ENCODE measurements at regions not wholly inside any gene's neighbourhood (a gene's known extent, or its start where the extent isn't known, plus 50 kb on each side); places are given as distances from the start of the nearest gene placed in this dataset.

- H4K20me1 ChIP-seq, result no peaks in the 10 kb centered on the region
- no peak for TF ChIP-seq Cebpa-rat (IDR thresholded peaks at IDR 0.05)
- H3K4me3 ChIP-seq, result no peak overlapping the region
- H3K36me3 ChIP-seq, result no peaks in the 10 kb centered on the region
- H3K4me1 ChIP-seq, result no peaks in the 10 kb centered on the region
- no peak overlapping the region for H3K27ac ChIP-seq
- H3K27me3 ChIP-seq, result no peaks in the 10 kb centered on the region
- H3K4me2 ChIP-seq, result no peak overlapping the region
- no peak overlapping the region for H3K9ac ChIP-seq
- no peaks in the 10 kb centered on the region for H3K9me3 ChIP-seq
Measured at GRCh38 chr1:38570657-38570975, 289.0 kb downstream of the RRAGC start.

GRCh38 chr1:38569932-38570656 is 289.5 kb downstream of the RRAGC start:
- no peak for TF ChIP-seq Cebpa-rat (IDR thresholded peaks at IDR 0.05)
- H3K9ac ChIP-seq, result no peak overlapping the region
- H3K9me3 ChIP-seq, result no peaks in the 10 kb centered on the region
- H4K20me1 ChIP-seq, result no peaks in the 10 kb centered on the region
- no peak overlapping the region for H3K4me3 ChIP-seq
- H3K27ac ChIP-seq, result no peak overlapping the region
- H3K27me3 ChIP-seq, result no peaks in the 10 kb centered on the region
- no peak overlapping the region for H3K4me2 ChIP-seq
- peaks cover 1% of the 10 kb centered on the region; the same call in 1 of the 2 replicates for H3K4me1 ChIP-seq
- no peaks in the 10 kb centered on the region for H3K36me3 ChIP-seq

- H3K36me3 ChIP-seq, result no peaks in the 10 kb centered on the region
- H3K9me3 ChIP-seq, result no peaks in the 10 kb centered on the region
- H3K27ac ChIP-seq, result no peak overlapping the region
- no peak for TF ChIP-seq Cebpa-rat (IDR thresholded peaks at IDR 0.05)
- H3K27me3 ChIP-seq, result no peaks in the 10 kb centered on the region
- H3K4me3 ChIP-seq, result no peak overlapping the region
- no peaks in the 10 kb centered on the region for H4K20me1 ChIP-seq
- peaks cover 19% of the 10 kb centered on the region for H3K4me1 ChIP-seq
- H3K4me2 ChIP-seq, result no peak overlapping the region
- H3K9ac ChIP-seq, result no peak overlapping the region
Measured at GRCh38 chr1:38568061-38568857, 291.3 kb downstream of the RRAGC start.

GRCh38 chr1:38567401-38567800 is 292.2 kb downstream of the RRAGC start:
- no peak overlapping the region for H3K4me3 ChIP-seq

GRCh38 chr1:38565020-38565491 is 294.5 kb downstream of the RRAGC start:
- Histone ChIP-seq H3K36me3 (no peaks in the 10 kb centered on the region), H3K4me2 (peak overlapping the region; percentile 75), H3K27me3 (no peaks in the 10 kb centered on the region), H3K9ac (no peak overlapping the region), H3K27ac (no peak overlapping the region), H3K9me3 (no peaks in the 10 kb centered on the region), H3K4me3 (no peak overlapping the region), H3K4me1 (peaks cover 38% of the 10 kb centered on the region), H4K20me1 (no peaks in the 10 kb centered on the region)
- TF ChIP-seq Cebpa-rat (IDR thresholded peaks at IDR 0.05), result no peak

More at GRCh38 chr1:38567401-38567800, 292.2 kb downstream of the RRAGC start:
- H3K9ac ChIP-seq, result no peak overlapping the region
- TF ChIP-seq Cebpa-rat (IDR thresholded peaks at IDR 0.05), result no peak
- H4K20me1 ChIP-seq, result no peaks in the 10 kb centered on the region
- no peaks in the 10 kb centered on the region for H3K36me3 ChIP-seq
- peaks cover 22% of the 10 kb centered on the region for H3K4me1 ChIP-seq
- no peaks in the 10 kb centered on the region for H3K9me3 ChIP-seq
- H3K27ac ChIP-seq, result no peak overlapping the region
- H3K27me3 ChIP-seq, result no peaks in the 10 kb centered on the region
- H3K4me2 ChIP-seq, result no peak overlapping the region

GRCh38 chr1:38563942-38564735 is 295.4 kb downstream of the RRAGC start:
- no peaks in the 10 kb centered on the region for H3K36me3 ChIP-seq
- peaks cover 47% of the 10 kb centered on the region for H3K4me1 ChIP-seq
- H3K9me3 ChIP-seq, result no peaks in the 10 kb centered on the region
- H4K20me1 ChIP-seq, result no peaks in the 10 kb centered on the region
- no peaks in the 10 kb centered on the region for H3K27me3 ChIP-seq
- TF ChIP-seq Cebpa-rat (IDR thresholded peaks at IDR 0.05), result no peak
- no peak overlapping the region for H3K27ac ChIP-seq
- H3K4me2 ChIP-seq, result peak overlapping the region; percentile 75
- H3K4me3 ChIP-seq, result no peak overlapping the region
- H3K9ac ChIP-seq, result no peak overlapping the region

- peak overlapping the region; percentile 94; the same call in 1 of the 2 replicates for H3K4me2 ChIP-seq
Measured at GRCh38 chr1:38561725-38562124, 297.8 kb downstream of the RRAGC start.

GRCh38 chr1:38561110-38561509 is 298.5 kb downstream of the RRAGC start:
- Histone ChIP-seq H3K36me3 (no peaks in the 10 kb centered on the region), H3K27me3 (no peaks in the 10 kb centered on the region), H3K4me3 (no peak overlapping the region), H4K20me1 (no peaks in the 10 kb centered on the region), H3K9ac (no peak overlapping the region), H3K4me2 (peak overlapping the region; percentile 94), H3K27ac (no peak overlapping the region), H3K9me3 (no peaks in the 10 kb centered on the region), H3K4me1 (peaks cover 70% of the 10 kb centered on the region)
- TF ChIP-seq Cebpa-rat (IDR thresholded peaks at IDR 0.05), result no peak

More at GRCh38 chr1:38561725-38562124, 297.8 kb downstream of the RRAGC start:
- Histone ChIP-seq H3K36me3 (no peaks in the 10 kb centered on the region), H3K27ac (no peak overlapping the region), H3K4me1 (peaks cover 69% of the 10 kb centered on the region), H4K20me1 (no peaks in the 10 kb centered on the region), H3K4me3 (no peak overlapping the region), H3K27me3 (no peaks in the 10 kb centered on the region), H3K9me3 (no peaks in the 10 kb centered on the region), H3K9ac (no peak overlapping the region)
- no peak for TF ChIP-seq Cebpa-rat (IDR thresholded peaks at IDR 0.05)

- Histone ChIP-seq H3K4me2 (peak overlapping the region; percentile 94), H3K9me3 (no peaks in the 10 kb centered on the region), H3K4me1 (peaks cover 70% of the 10 kb centered on the region), H3K27ac (peak overlapping the region; percentile 57; the same call in 1 of the 2 replicates), H3K36me3 (no peaks in the 10 kb centered on the region), H3K27me3 (no peaks in the 10 kb centered on the region), H3K9ac (peak overlapping the region; percentile 45; the same call in 1 of the 2 replicates), H4K20me1 (no peaks in the 10 kb centered on the region), H3K4me3 (peak overlapping the region; percentile 55)
- no peak for TF ChIP-seq Cebpa-rat (IDR thresholded peaks at IDR 0.05)
Measured at GRCh38 chr1:38560457-38560856, 299.1 kb downstream of the RRAGC start.

All from BLaER1 (cell line).